NT2/D1 (cell line): ENCODE measurements at regions not wholly inside any gene's neighbourhood (a gene's known extent, or its start where the extent isn't known, plus 50 kb on each side); places are given as distances from the start of the nearest gene placed in this dataset.
"Not testable (repeated sequence)": the region's sequence is repeated elsewhere in the genome, so short reads cannot be mapped to it uniquely, and the experiment has no call there.

Experiments
- SUZ12 ChIP-seq: IDR thresholded peaks from 2 replicates; pipeline ENCODE4 v1.6.1; 2011; ENCODE audit not compliant: insufficient read length, insufficient read depth; ENCODE audit errors: extremely low read depth
- YY1 ChIP-seq: IDR thresholded peaks from 2 replicates; pipeline ENCODE4 v1.6.1; 2011; ENCODE audit not compliant: insufficient read length, insufficient read depth

DNA sequence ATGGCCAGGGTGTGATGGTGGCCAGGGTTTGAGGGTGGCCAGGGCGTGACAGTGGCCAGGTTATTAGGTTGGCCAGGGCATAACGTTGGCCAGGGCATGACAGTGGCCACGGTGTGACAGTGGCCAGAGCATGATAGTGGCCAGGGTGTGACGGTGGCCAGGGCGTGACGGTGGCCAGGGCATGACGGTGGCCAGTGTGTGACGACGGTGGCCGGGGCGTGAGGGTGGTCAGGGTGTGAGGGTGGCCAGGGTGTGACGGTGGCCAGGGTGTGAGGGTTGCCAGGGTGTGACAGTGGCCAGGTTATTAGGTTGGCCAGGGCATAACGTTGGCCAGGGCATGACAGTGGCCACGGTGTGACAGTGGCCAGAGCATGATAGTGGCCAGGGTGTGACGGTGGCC lies 642.8 kb downstream of the TBC1D22A start:
- TF ChIP-seq SUZ12, YY1: not testable (repeated sequence)
